ENCODE measurements at regions not wholly inside any gene's neighbourhood (a gene's known extent, or its start where the extent isn't known, plus 50 kb on each side); places are given as distances from the start of the nearest gene placed in this dataset.

DNA sequence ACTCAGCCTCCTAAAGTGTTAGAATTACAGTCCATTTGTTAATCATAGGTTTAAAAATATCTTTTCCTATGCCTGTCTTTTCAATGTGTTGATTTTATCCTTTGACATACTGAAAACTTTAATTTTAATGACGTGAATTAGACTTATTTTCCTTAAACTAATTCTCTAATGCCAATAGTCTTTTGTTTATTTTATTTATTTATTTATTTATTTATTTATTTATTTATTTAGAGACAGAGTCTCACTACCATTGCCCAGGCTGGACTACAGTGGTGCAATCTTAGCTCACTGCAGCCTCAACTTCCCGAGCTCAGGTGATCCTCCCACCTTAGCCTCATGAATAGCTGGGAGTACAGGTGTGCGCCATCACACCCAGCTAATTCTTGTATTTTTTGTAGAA, 694.5 kb downstream of the TRHDE start:
- H4K8ac ChIP-seq (ENCODE audit: low read length), result no peak overlapping the region
- H4K91ac ChIP-seq (ENCODE audit: low read length), result no peak overlapping the region
- H3K4me1 ChIP-seq (ENCODE audit: control insufficient read depth, insufficient read depth, low read depth, low read length), result no peaks in the 10 kb centered on the region
- no peaks in the 10 kb centered on the region for H3K27me3 ChIP-seq (ENCODE audit: control insufficient read depth in 1 of 2, insufficient read depth in 1 of 2, low read length in 2 of 2)
- H3K18ac ChIP-seq (ENCODE audit: low read depth in 1 of 2, low read length in 2 of 2), result no peak overlapping the region
- no peaks in the 10 kb centered on the region for H3K79me1 ChIP-seq (replicated peaks; ENCODE audit: low read length, poor library complexity, severe bottlenecking)
- no peak overlapping the region for H3K9ac ChIP-seq (ENCODE audit: low read length)
- H2BK15ac ChIP-seq (ENCODE audit: low read depth, poor library complexity, severe bottlenecking), result no peak overlapping the region
- no peak overlapping the region for H3K4ac ChIP-seq (ENCODE audit: low read depth in 1 of 2, low read length in 2 of 2)
- H3K9me3 ChIP-seq (ENCODE audit: control insufficient read depth, low read length), result peaks cover under 1% of the 10 kb centered on the region
- DNase-seq, result no peak
- no peak overlapping the region for H3K4me3 ChIP-seq (ENCODE audit: insufficient read depth in 1 of 2, low read depth in 1 of 2, low read length in 2 of 2)
- H3K27ac ChIP-seq (ENCODE audit: low read length, poor library complexity, severe bottlenecking), result no peak overlapping the region
- no peak overlapping the region for H3K14ac ChIP-seq (ENCODE audit: low read length in 2 of 2)
- H2BK12ac ChIP-seq (ENCODE audit: low read length in 2 of 2), result no peak overlapping the region
- no peaks in the 10 kb centered on the region for H3K36me3 ChIP-seq (ENCODE audit: control insufficient read depth in 1 of 2, insufficient read depth in 2 of 2, low read depth in 1 of 2, low read length in 2 of 2)
- H2AFZ ChIP-seq (ENCODE audit: low read depth, low read length), result no peak overlapping the region
- no peak overlapping the region for H3K4me2 ChIP-seq (ENCODE audit: low read length, poor library complexity, severe bottlenecking)
- WGBS, result 85% methylated on average over 2 of the region's 3 CpGs
- H3K23ac ChIP-seq (ENCODE audit: low read length in 2 of 2), result no peak overlapping the region
- no peak overlapping the region for H2BK5ac ChIP-seq (ENCODE audit: low read depth, low read length, poor library complexity, severe bottlenecking)
- H2BK120ac ChIP-seq (ENCODE audit: low read depth, low read length), result no peak overlapping the region
- no peak overlapping the region for H2AK5ac ChIP-seq (ENCODE audit: low read length, severe bottlenecking)

GRCh38 chr12:72974954-72975555, 702.9 kb downstream of the TRHDE start:
- no peak overlapping the region for H3K9ac ChIP-seq (ENCODE audit: low read length)
- no peak overlapping the region for H3K18ac ChIP-seq (ENCODE audit: low read depth in 1 of 2, low read length in 2 of 2)
- no peak overlapping the region for H2BK5ac ChIP-seq (ENCODE audit: low read depth, low read length, poor library complexity, severe bottlenecking)
- DNase-seq, result no peak
- H2AK5ac ChIP-seq (ENCODE audit: low read length, severe bottlenecking), result no peak overlapping the region
- 94% methylated on average over 10 of the region's 10 CpGs for WGBS
- H3K79me1 ChIP-seq (replicated peaks; ENCODE audit: low read length, poor library complexity, severe bottlenecking), result no peaks in the 10 kb centered on the region
- no peak overlapping the region for H4K91ac ChIP-seq (ENCODE audit: low read length)
- H3K4me2 ChIP-seq (ENCODE audit: low read length, poor library complexity, severe bottlenecking), result no peak overlapping the region
- no peak overlapping the region for H3K23ac ChIP-seq (ENCODE audit: low read length in 2 of 2)
- H3K27me3 ChIP-seq (ENCODE audit: control insufficient read depth in 1 of 2, insufficient read depth in 1 of 2, low read length in 2 of 2), result no peaks in the 10 kb centered on the region
- no peaks in the 10 kb centered on the region for H3K36me3 ChIP-seq (ENCODE audit: control insufficient read depth in 1 of 2, insufficient read depth in 2 of 2, low read depth in 1 of 2, low read length in 2 of 2)
- no peak overlapping the region for H2AFZ ChIP-seq (ENCODE audit: low read depth, low read length)
- no peak overlapping the region for H2BK12ac ChIP-seq (ENCODE audit: low read length in 2 of 2)
- H3K4me1 ChIP-seq (ENCODE audit: control insufficient read depth, insufficient read depth, low read depth, low read length), result no peaks in the 10 kb centered on the region
- H3K14ac ChIP-seq (ENCODE audit: low read length in 2 of 2), result no peak overlapping the region
- no peak overlapping the region for H3K4me3 ChIP-seq (ENCODE audit: insufficient read depth in 1 of 2, low read depth in 1 of 2, low read length in 2 of 2)
- no peak overlapping the region for H2BK120ac ChIP-seq (ENCODE audit: low read depth, low read length)
- no peak overlapping the region for H2BK15ac ChIP-seq (ENCODE audit: low read depth, poor library complexity, severe bottlenecking)
- H3K9me3 ChIP-seq (ENCODE audit: control insufficient read depth, low read length), result peaks cover 22% of the 10 kb centered on the region
- H3K27ac ChIP-seq (ENCODE audit: low read length, poor library complexity, severe bottlenecking), result no peak overlapping the region
- no peak overlapping the region for H3K4ac ChIP-seq (ENCODE audit: low read depth in 1 of 2, low read length in 2 of 2)
- H4K8ac ChIP-seq (ENCODE audit: low read length), result no peak overlapping the region

GRCh38 chr12:72978999-72979398, 706.8 kb downstream of the TRHDE start:
- H3K4me2 ChIP-seq (ENCODE audit: low read length, poor library complexity, severe bottlenecking), result no peak overlapping the region
- H3K23ac ChIP-seq (ENCODE audit: low read length in 2 of 2), result no peak overlapping the region
- no peaks in the 10 kb centered on the region for H3K79me1 ChIP-seq (replicated peaks; ENCODE audit: low read length, poor library complexity, severe bottlenecking)
- H2BK12ac ChIP-seq (ENCODE audit: low read length in 2 of 2), result no peak overlapping the region
- 100% methylated on average over 2 of the region's 4 CpGs for WGBS
- H2BK5ac ChIP-seq (ENCODE audit: low read depth, low read length, poor library complexity, severe bottlenecking), result no peak overlapping the region
- H3K27ac ChIP-seq (ENCODE audit: low read length, poor library complexity, severe bottlenecking), result no peak overlapping the region
- no peaks in the 10 kb centered on the region for H3K4me1 ChIP-seq (ENCODE audit: control insufficient read depth, insufficient read depth, low read depth, low read length)
- H3K9ac ChIP-seq (ENCODE audit: low read length), result no peak overlapping the region
- H2BK120ac ChIP-seq (ENCODE audit: low read depth, low read length), result no peak overlapping the region
- no peak overlapping the region for H4K8ac ChIP-seq (ENCODE audit: low read length)
- no peak overlapping the region for H2AFZ ChIP-seq (ENCODE audit: low read depth, low read length)
- no peak overlapping the region for H2AK5ac ChIP-seq (ENCODE audit: low read length, severe bottlenecking)
- no peak overlapping the region for H3K4me3 ChIP-seq (ENCODE audit: insufficient read depth in 1 of 2, low read depth in 1 of 2, low read length in 2 of 2)
- no peak overlapping the region for H4K91ac ChIP-seq (ENCODE audit: low read length)
- H3K18ac ChIP-seq (ENCODE audit: low read depth in 1 of 2, low read length in 2 of 2), result no peak overlapping the region
- H3K4ac ChIP-seq (ENCODE audit: low read depth in 1 of 2, low read length in 2 of 2), result no peak overlapping the region
- H3K27me3 ChIP-seq (ENCODE audit: control insufficient read depth in 1 of 2, insufficient read depth in 1 of 2, low read length in 2 of 2), result no peaks in the 10 kb centered on the region
- no peak for DNase-seq
- H3K9me3 ChIP-seq (ENCODE audit: control insufficient read depth, low read length), result peaks cover 10% of the 10 kb centered on the region
- no peak overlapping the region for H3K14ac ChIP-seq (ENCODE audit: low read length in 2 of 2)
- H2BK15ac ChIP-seq (ENCODE audit: low read depth, poor library complexity, severe bottlenecking), result no peak overlapping the region
- no peaks in the 10 kb centered on the region for H3K36me3 ChIP-seq (ENCODE audit: control insufficient read depth in 1 of 2, insufficient read depth in 2 of 2, low read depth in 1 of 2, low read length in 2 of 2)

- H4K91ac ChIP-seq (ENCODE audit: low read length), result no peak overlapping the region
- H2BK15ac ChIP-seq (ENCODE audit: low read depth, poor library complexity, severe bottlenecking), result no peak overlapping the region
- no peaks in the 10 kb centered on the region for H3K9me3 ChIP-seq (ENCODE audit: control insufficient read depth, low read length)
- no peak overlapping the region for H3K14ac ChIP-seq (ENCODE audit: low read length in 2 of 2)
- no peak overlapping the region for H2BK5ac ChIP-seq (ENCODE audit: low read depth, low read length, poor library complexity, severe bottlenecking)
- no peak overlapping the region for H2BK120ac ChIP-seq (ENCODE audit: low read depth, low read length)
- H3K4me2 ChIP-seq (ENCODE audit: low read length, poor library complexity, severe bottlenecking), result no peak overlapping the region
- H3K27ac ChIP-seq (ENCODE audit: low read length, poor library complexity, severe bottlenecking), result no peak overlapping the region
- H3K36me3 ChIP-seq (ENCODE audit: control insufficient read depth in 1 of 2, insufficient read depth in 2 of 2, low read depth in 1 of 2, low read length in 2 of 2), result no peaks in the 10 kb centered on the region
- no peaks in the 10 kb centered on the region for H3K4me1 ChIP-seq (ENCODE audit: control insufficient read depth, insufficient read depth, low read depth, low read length)
- DNase-seq, result no peak
- H2BK12ac ChIP-seq (ENCODE audit: low read length in 2 of 2), result no peak overlapping the region
- no peak overlapping the region for H3K18ac ChIP-seq (ENCODE audit: low read depth in 1 of 2, low read length in 2 of 2)
- no peak overlapping the region for H3K4ac ChIP-seq (ENCODE audit: low read depth in 1 of 2, low read length in 2 of 2)
- no peaks in the 10 kb centered on the region for H3K79me1 ChIP-seq (replicated peaks; ENCODE audit: low read length, poor library complexity, severe bottlenecking)
- H3K4me3 ChIP-seq (ENCODE audit: insufficient read depth in 1 of 2, low read depth in 1 of 2, low read length in 2 of 2), result no peak overlapping the region
- no peak overlapping the region for H2AFZ ChIP-seq (ENCODE audit: low read depth, low read length)
- 92% methylated on average over 5 of the region's 5 CpGs for WGBS
- no peak overlapping the region for H3K9ac ChIP-seq (ENCODE audit: low read length)
- H4K8ac ChIP-seq (ENCODE audit: low read length), result no peak overlapping the region
- H2AK5ac ChIP-seq (ENCODE audit: low read length, severe bottlenecking), result no peak overlapping the region
- no peak overlapping the region for H3K23ac ChIP-seq (ENCODE audit: low read length in 2 of 2)
- H3K27me3 ChIP-seq (ENCODE audit: control insufficient read depth in 1 of 2, insufficient read depth in 1 of 2, low read length in 2 of 2), result no peaks in the 10 kb centered on the region
Observed at GRCh38 chr12:72982356-72982755, 710.2 kb downstream of the TRHDE start.

Data from mesenchymal stem cell (in vitro differentiated cells and primary cell).